DOHH2 (cell line): ENCODE measurements at regions not wholly inside any gene's neighbourhood (a gene's known extent, or its start where the extent isn't known, plus 50 kb on each side); places are given as distances from the start of the nearest gene placed in this dataset.
"Not testable (repeated sequence)": the region's sequence is repeated elsewhere in the genome, so short reads cannot be mapped to it uniquely, and the experiment has no call there.

Source experiments
- H3F3A ChIP-seq: fragments of 200-600 bp; sonication (generic), shearing (Covaris generic); 2 replicates; pipeline ENCODE4 v1.6.0; 2016; ENCODE audit warnings: antibody characterized with exemption, mild to moderate bottlenecking; ENCODE audit not compliant: control insufficient read depth, insufficient read depth
- H3K27ac ChIP-seq: fragments of 200-600 bp; sonication (generic); 2 replicates; pipeline ENCODE4 v1.5.1; 2014; ENCODE audit warnings: low read depth, mild to moderate bottlenecking, low read length, moderate library complexity
- H3K27me3 ChIP-seq: fragments of 200-600 bp; sonication (generic); 2 replicates; pipeline ENCODE4 v1.6.1; 2014; ENCODE audit warnings: mild to moderate bottlenecking, low read length, mixed read lengths; ENCODE audit not compliant: control insufficient read depth
- H3K36me3 ChIP-seq: fragments of 200-600 bp; sonication (generic); 2 replicates; pipeline ENCODE4 v1.6.1; 2014; ENCODE audit warnings: mild to moderate bottlenecking, low read length, moderate library complexity, mixed read lengths; ENCODE audit not compliant: control insufficient read depth
- H3K4me1 ChIP-seq: fragments of 200-600 bp; sonication (generic); 2 replicates; pipeline ENCODE4 v1.6.1; 2014; ENCODE audit warnings: mild to moderate bottlenecking, low read length, mixed read lengths; ENCODE audit not compliant: control insufficient read depth
- H3K4me2 ChIP-seq: fragments of 200-600 bp; sonication (generic); 2 replicates; pipeline ENCODE4 v1.6.0; 2014; ENCODE audit warnings: mild to moderate bottlenecking, low read length, moderate library complexity
- H3K4me3 ChIP-seq: fragments of 200-600 bp; sonication (generic); 2 replicates; pipeline ENCODE4 v1.5.1; 2014; ENCODE audit warnings: mild to moderate bottlenecking, low read length, mixed read lengths
- H3K79me2 ChIP-seq: fragments of 200-600 bp; sonication (generic); 2 replicates; pipeline ENCODE4 v1.6.1; 2014; ENCODE audit warnings: mild to moderate bottlenecking, low read length, mixed read lengths; ENCODE audit not compliant: control insufficient read depth
- H3K9me2 ChIP-seq: fragments of 200-600 bp; sonication (generic); replicated peaks from 2 replicates; pipeline ENCODE4 v1.6.1; 2014; ENCODE audit warnings: mild to moderate bottlenecking, low read length, mixed read lengths; ENCODE audit not compliant: control insufficient read depth
- H3K9me3 ChIP-seq: fragments of 200-600 bp; sonication (generic); 2 replicates; pipeline ENCODE4 v1.6.1; 2014; ENCODE audit warnings: antibody characterized with exemption, low read length, mixed read lengths; ENCODE audit not compliant: control insufficient read depth, insufficient read depth
- H4K20me1 ChIP-seq: fragments of 200-600 bp; sonication (generic); 2 replicates; pipeline ENCODE4 v1.6.0; 2014; ENCODE audit warnings: low read depth, mild to moderate bottlenecking, antibody characterized with exemption, low read length, moderate library complexity; ENCODE audit not compliant: control insufficient read depth, insufficient read depth
- EZH2phosphoT487 ChIP-seq: fragments of 200-600 bp; sonication (generic); IDR thresholded peaks from 2 replicates; pipeline ENCODE4 v1.6.1; 2017; ENCODE audit warnings: borderline replicate concordance, mild to moderate bottlenecking, antibody characterized with exemption, low read length, moderate library complexity, mixed read lengths
- TF ChIP-seq, protein P1 (sequence below): fragments of 200-600 bp; sonication (generic); IDR thresholded peaks from one replicate; pipeline ENCODE4 v1.5.1; 2014; ENCODE audit warnings: antibody characterized with exemption, mild to moderate bottlenecking, low read depth, low read length; ENCODE audit not compliant: poor library complexity, severe bottlenecking

- H3K4me1 ChIP-seq, H3K27me3 ChIP-seq, H3F3A ChIP-seq, H3K36me3 ChIP-seq, H3K4me2 ChIP-seq, H3K79me2 ChIP-seq, H3K9me2 ChIP-seq, H4K20me1 ChIP-seq, H3K4me3 ChIP-seq, H3K27ac ChIP-seq: not testable (repeated sequence)
- peaks cover 10% of the 10 kb centered on the region; the same call in 1 of the 2 replicates for H3K9me3 ChIP-seq
Observed at GRCh38 chr6:104676679-104677078, 183.0 kb downstream of the HACE1 start.

DNA sequence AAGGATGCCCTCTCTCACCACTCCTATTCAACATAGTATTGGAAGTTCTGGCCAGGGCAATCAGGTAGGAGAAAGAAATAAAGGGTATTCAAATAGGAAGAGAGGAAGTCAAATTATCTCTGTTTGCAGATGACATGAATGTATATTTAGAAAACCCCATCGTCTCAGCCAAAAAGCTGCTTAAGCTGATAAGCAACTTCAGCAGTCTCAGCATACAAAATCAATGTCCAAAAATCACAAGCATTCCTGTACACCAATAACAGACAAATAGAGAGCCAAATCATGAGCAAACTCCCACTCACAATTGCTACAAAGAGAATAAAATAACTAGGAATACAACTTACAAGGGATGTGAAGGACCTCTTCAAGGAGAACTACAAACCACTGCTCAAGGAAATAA is 184.6 kb downstream of the HACE1 start:
- not testable (repeated sequence) for H3K36me3 ChIP-seq, H3K4me2 ChIP-seq, H3F3A ChIP-seq, H3K79me2 ChIP-seq, H3K4me3 ChIP-seq, H3K4me1 ChIP-seq, H3K27ac ChIP-seq, H4K20me1 ChIP-seq, H3K27me3 ChIP-seq, H3K9me2 ChIP-seq
- H3K9me3 ChIP-seq: peaks cover 10% of the 10 kb centered on the region; the same call in 1 of the 2 replicates

GRCh38 chr6:104673078-104673477 is 186.6 kb downstream of the HACE1 start:
- H3K9me3 ChIP-seq, H3K79me2 ChIP-seq: not testable (repeated sequence)

DNA sequence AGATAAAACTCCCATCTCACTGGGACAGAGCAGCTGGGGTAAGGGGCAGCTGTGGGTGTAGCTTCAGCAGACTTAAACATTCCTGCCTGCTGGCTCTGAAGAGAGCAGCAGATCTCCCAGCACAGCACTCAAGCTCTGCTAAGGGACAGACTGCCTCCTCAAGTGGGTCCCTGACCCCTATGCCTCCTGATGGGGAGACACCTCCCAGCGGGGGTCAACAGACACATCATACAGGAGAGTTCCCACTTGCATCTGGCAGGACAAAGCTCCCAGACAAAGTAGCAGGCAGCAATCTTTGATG is 188.2 kb downstream of the HACE1 start:
- not testable (repeated sequence) for H3K4me1 ChIP-seq, H3K9me2 ChIP-seq

More at GRCh38 chr6:104673078-104673477, 186.6 kb downstream of the HACE1 start:
- H3K27me3 ChIP-seq, H3K36me3 ChIP-seq, H3K27ac ChIP-seq, H3K4me3 ChIP-seq, H3K9me2 ChIP-seq, H4K20me1 ChIP-seq, H3K4me1 ChIP-seq, H3K4me2 ChIP-seq, H3F3A ChIP-seq: not testable (repeated sequence)

DNA sequence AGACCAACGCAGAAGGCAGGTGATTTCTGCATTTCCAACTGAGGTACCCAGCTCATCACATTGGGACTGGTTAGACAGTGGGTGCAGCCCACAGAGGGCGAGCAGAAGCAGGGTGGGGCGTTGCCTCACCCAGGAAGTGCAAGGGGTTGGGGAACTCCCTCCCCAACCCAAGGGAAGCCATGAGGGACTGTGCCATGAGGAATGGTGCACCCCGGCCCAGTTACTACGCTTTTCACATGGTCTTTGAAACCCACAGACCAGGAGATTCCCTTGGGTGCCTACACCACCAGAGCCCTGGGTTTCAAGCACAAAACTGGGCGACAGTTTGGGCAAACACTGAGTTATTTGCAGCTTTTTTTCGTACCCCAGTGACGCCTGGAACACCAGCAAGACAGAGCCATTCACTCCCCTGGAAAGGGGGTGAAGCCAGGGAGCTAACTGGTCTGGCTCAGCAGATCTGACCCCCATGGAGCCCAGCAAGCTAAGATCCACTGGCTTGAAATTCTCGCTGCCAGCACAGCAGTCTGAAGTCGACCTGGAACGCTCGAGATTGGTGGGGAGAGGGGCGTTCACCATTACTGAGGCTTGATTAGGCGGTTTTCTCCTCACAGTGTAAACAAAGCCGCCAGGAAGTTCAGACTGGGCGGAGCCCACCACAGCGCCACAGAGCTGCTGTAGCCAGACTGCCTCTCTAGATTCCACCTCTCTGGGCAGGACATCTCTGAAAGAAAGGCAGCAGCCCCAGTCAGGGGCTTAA is 188.7 kb downstream of the HACE1 start:
- H3K9me3 ChIP-seq, H4K20me1 ChIP-seq, H3K4me3 ChIP-seq, H3K9me2 ChIP-seq, H3K36me3 ChIP-seq, H3K79me2 ChIP-seq, H3K4me1 ChIP-seq, H3K27me3 ChIP-seq, H3K27ac ChIP-seq, H3F3A ChIP-seq, H3K4me2 ChIP-seq: not testable (repeated sequence)

More for the DNA sequence above, 188.2 kb downstream of the HACE1 start:
- H3K4me3 ChIP-seq, H3F3A ChIP-seq, H3K27me3 ChIP-seq, H3K9me3 ChIP-seq, H3K79me2 ChIP-seq, H3K27ac ChIP-seq, H3K36me3 ChIP-seq, H4K20me1 ChIP-seq, H3K4me2 ChIP-seq: not testable (repeated sequence)

DNA sequence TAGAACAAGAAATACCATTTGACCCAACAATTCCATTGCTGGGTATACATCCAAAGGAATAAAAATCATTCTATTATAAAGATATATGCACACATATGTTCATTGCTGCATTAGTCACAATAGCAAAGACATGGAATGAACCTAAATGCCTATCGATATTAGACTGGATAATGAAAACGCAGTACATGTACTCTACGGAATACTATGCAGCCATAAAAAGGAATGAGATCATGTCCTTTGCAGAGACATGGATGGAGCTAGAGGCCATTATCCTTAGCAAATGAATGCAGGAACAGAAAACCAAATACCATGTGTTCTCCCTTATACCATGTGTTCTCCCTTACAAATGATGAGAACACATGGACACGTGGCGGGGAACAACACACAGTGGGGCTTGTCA is 190.2 kb downstream of the HACE1 start:
- Histone ChIP-seq H3F3A (no peaks in the 10 kb centered on the region), H3K79me2 (no peaks in the 10 kb centered on the region), H4K20me1 (no peaks in the 10 kb centered on the region), H3K9me3 (0 out of 2 replicates have a peak, but pooled peaks cover 6% of the 10 kb centered on the region), H3K4me3 (no peak overlapping the region), H3K4me1 (peaks cover 2% of the 10 kb centered on the region), H3K27me3 (no peaks in the 10 kb centered on the region), H3K36me3 (no peaks in the 10 kb centered on the region), H3K4me2 (no peak overlapping the region), H3K27ac (no peak overlapping the region), H3K9me2 (no peaks in the 10 kb centered on the region)
- TF ChIP-seq, protein P1, sequence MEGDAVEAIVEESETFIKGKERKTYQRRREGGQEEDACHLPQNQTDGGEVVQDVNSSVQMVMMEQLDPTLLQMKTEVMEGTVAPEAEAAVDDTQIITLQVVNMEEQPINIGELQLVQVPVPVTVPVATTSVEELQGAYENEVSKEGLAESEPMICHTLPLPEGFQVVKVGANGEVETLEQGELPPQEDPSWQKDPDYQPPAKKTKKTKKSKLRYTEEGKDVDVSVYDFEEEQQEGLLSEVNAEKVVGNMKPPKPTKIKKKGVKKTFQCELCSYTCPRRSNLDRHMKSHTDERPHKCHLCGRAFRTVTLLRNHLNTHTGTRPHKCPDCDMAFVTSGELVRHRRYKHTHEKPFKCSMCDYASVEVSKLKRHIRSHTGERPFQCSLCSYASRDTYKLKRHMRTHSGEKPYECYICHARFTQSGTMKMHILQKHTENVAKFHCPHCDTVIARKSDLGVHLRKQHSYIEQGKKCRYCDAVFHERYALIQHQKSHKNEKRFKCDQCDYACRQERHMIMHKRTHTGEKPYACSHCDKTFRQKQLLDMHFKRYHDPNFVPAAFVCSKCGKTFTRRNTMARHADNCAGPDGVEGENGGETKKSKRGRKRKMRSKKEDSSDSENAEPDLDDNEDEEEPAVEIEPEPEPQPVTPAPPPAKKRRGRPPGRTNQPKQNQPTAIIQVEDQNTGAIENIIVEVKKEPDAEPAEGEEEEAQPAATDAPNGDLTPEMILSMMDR: no peak
- no peak for TF ChIP-seq EZH2phosphoT487
